CD14-positive monocyte (primary cell): ENCODE measurements at regions not wholly inside any gene's neighbourhood (a gene's known extent, or its start where the extent isn't known, plus 50 kb on each side); places are given as distances from the start of the nearest gene placed in this dataset.

Experiments
- DNase-seq, 3 donors: peaks; one replicate each; pipeline ENCODE4 v3.0.0-alpha.2; 2011 to 2022
- H2AFZ ChIP-seq: 2 replicates; pipeline ENCODE4 v1.6.0; 2012; ENCODE audit warnings: mild to moderate bottlenecking, low read depth, low read length, inconsistent platforms; ENCODE audit not compliant: insufficient read depth, poor library complexity, severe bottlenecking
- H3K27ac ChIP-seq, 2 donors: 1 replicate in 1 of 2; 2 replicates in 1 of 2; pipeline ENCODE4 v1.5.1; 2012 to 2013; ENCODE audit warnings: low read length in 2 of 2, control low read depth in 1 of 2, inconsistent platforms in 1 of 2, low read depth in 1 of 2, mild to moderate bottlenecking in 1 of 2
- H3K27me3 ChIP-seq, 2 donors: one replicate each; pipeline versions ENCODE4 v1.6.0 to v1.6.1; 2011 to 2013; ENCODE audit warnings: low read length in 2 of 2; ENCODE audit not compliant: control insufficient read depth in 2 of 2, insufficient read depth in 2 of 2
- H3K36me3 ChIP-seq, 2 donors: replicated peaks in 1 of 2; 1 replicate in 1 of 2; 2 replicates in 1 of 2; pipeline versions ENCODE4 v1.5.1 to v1.6.1; 2012 to 2013; ENCODE audit warnings: low read length in 2 of 2, control low read depth in 1 of 2, inconsistent platforms in 1 of 2, mild to moderate bottlenecking in 1 of 2; ENCODE audit not compliant: insufficient read depth in 2 of 2, control insufficient read depth in 1 of 2
- H3K4me1 ChIP-seq, 2 donors: 1 replicate in 1 of 2; 2 replicates in 1 of 2; pipeline versions ENCODE4 v1.5.1 to v1.6.1; 2012 to 2013; ENCODE audit warnings: low read length in 2 of 2, control low read depth in 1 of 2, inconsistent platforms in 1 of 2, mild to moderate bottlenecking in 1 of 2, moderate library complexity in 1 of 2; ENCODE audit not compliant: insufficient read depth in 2 of 2, control insufficient read depth in 1 of 2
- H3K4me2 ChIP-seq: replicated peaks from 2 replicates; pipeline ENCODE3; 2012; ENCODE audit warnings: low read length, moderate library complexity, mild to moderate bottlenecking; ENCODE audit not compliant: poor library complexity, severe bottlenecking; ENCODE audit errors: extremely low read depth
- H3K4me3 ChIP-seq, 3 experiments: fragments of 200-600 bp in 1 of 3; sonication (generic) in 1 of 3; replicated peaks in 1 of 3; 1 replicate in 2 of 3; 2 replicates in 1 of 3; pipeline ENCODE4 v1.5.1; 2011 to 2013; ENCODE audit warnings: low read length in 3 of 3, mild to moderate bottlenecking in 3 of 3, control low read depth in 2 of 3, low read depth in 2 of 3, inconsistent platforms in 1 of 3, moderate library complexity in 1 of 3
- H3K79me2 ChIP-seq: 2 replicates; pipeline ENCODE4 v1.6.0; 2012; ENCODE audit warnings: mild to moderate bottlenecking, control low read depth, inconsistent platforms, low read length, moderate library complexity; ENCODE audit not compliant: insufficient read depth
- H3K9ac ChIP-seq: 2 replicates; pipeline ENCODE4 v1.6.0; 2017; ENCODE audit warnings: low read length, mild to moderate bottlenecking; ENCODE audit not compliant: insufficient read depth, poor library complexity, severe bottlenecking
- H3K9me3 ChIP-seq, 2 donors: replicated peaks in 1 of 2; 1 replicate in 1 of 2; 2 replicates in 1 of 2; pipeline versions ENCODE4 v1.5.1 to v1.6.1; 2012 to 2013; ENCODE audit warnings: low read length in 2 of 2, control low read depth in 1 of 2; ENCODE audit not compliant: control insufficient read depth in 1 of 2, insufficient read depth in 1 of 2
- H4K20me1 ChIP-seq: 2 replicates; pipeline ENCODE4 v1.6.0; 2012; ENCODE audit warnings: mild to moderate bottlenecking, low read length, control low read depth, moderate library complexity; ENCODE audit not compliant: insufficient read depth
- H3K27ac Mint-ChIP-seq, 7 donors: one replicate each; pipeline ENCODE4 v1.8.0; 2020; ENCODE audit warnings: mild to moderate bottlenecking in 7 of 7, mixed read lengths in 7 of 7, moderate library complexity in 6 of 7, inconsistent platforms in 2 of 7
- H3K27me3 Mint-ChIP-seq, 3 donors: one replicate each; pipeline ENCODE4 v1.8.0; 2021 to 2022; ENCODE audit warnings: low read depth in 3 of 3, mild to moderate bottlenecking in 3 of 3, mixed read lengths in 3 of 3, moderate library complexity in 3 of 3, inconsistent platforms in 1 of 3
- H3K36me3 Mint-ChIP-seq, 2 donors: one replicate each; pipeline ENCODE4 v1.8.0; 2020; ENCODE audit warnings: mixed read lengths in 2 of 2, inconsistent platforms in 1 of 2, mild to moderate bottlenecking in 1 of 2
- H3K4me1 Mint-ChIP-seq: one replicate; pipeline ENCODE4 v1.8.0; 2020; ENCODE audit warnings: mild to moderate bottlenecking, mixed read lengths
- H3K4me3 Mint-ChIP-seq, 2 donors: one replicate each; pipeline ENCODE4 v1.8.0; 2020; ENCODE audit warnings: mild to moderate bottlenecking in 2 of 2, mixed read lengths in 2 of 2, moderate library complexity in 1 of 2
- H3K9me3 Mint-ChIP-seq, 7 donors: one replicate each; pipeline ENCODE4 v1.8.0; 2020 to 2022; ENCODE audit warnings: mixed read lengths in 7 of 7, mild to moderate bottlenecking in 6 of 7, moderate library complexity in 6 of 7, inconsistent platforms in 2 of 7
- WGBS: methylation state at CpG from one replicate; pipeline ENCODE4 v1.1.5; 2013; ENCODE audit warnings: missing lambda C conversion rate; ENCODE audit not compliant: insufficient coverage; 5-methylcytosine and 5-hydroxymethylcytosine counted together
- intact Hi-C, 2 donors: fragments of 100-400 bp; cut with micrococcal nuclease; formaldehyde crosslinking; loops; one replicate each; pipeline versions ENCODE4 v1.15.0 to v1.15.1; 2023
- TF ChIP-seq, protein P1 (sequence below): fragments of 200-600 bp; IDR thresholded peaks from one replicate; pipeline ENCODE4 v1.8.0; 2022; ENCODE audit warnings: antibody characterized with exemption, mild to moderate bottlenecking

DNA sequence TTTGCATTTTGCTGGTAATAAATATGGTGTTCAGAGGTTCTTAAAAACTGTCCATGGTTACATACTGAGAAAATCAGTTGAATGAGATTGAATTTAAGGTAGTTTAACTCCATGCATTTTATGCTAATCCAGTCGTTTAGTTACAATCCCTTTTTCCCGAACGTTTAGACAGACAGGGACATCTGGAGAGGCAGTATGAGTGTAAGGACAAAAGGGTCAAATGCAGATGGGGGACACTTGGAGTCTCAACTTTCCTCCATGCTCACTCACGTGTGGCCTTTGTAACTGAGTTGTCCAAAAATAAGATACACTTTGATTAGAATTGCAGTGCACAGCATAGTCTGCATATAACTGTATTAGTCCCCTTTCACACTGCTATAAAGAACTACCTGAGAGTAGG is 63.9 kb downstream of the RDH14 start:
- intact Hi-C loops, result no loop called here
- no peaks in the 10 kb centered on the region for H4K20me1 ChIP-seq

DNA sequence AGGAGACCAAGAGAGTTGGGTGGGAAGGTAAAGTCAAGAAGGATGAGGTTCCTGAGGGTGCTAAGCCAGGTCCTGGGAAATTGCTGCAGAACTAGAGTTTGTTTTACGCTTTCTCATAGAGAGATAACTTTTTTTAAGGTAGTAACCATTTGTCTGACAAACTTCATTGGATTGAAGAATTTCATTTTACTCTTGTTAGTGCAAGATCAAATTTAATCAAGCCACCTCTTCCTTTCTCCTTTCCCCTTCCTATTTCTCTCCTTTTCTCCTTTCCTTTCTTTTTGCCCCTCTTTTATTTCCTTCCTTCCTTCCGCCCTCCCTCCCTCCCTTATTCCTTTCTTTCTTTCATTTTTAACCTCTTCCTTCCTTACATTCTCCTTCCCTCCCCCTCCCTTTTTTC is 65.4 kb downstream of the RDH14 start:
- Mint-ChIP-seq H3K27ac (no peak overlapping the region), H3K4me1 (no peaks in the 10 kb centered on the region), H3K4me3 (no peak overlapping the region), H3K36me3 (no peaks in the 10 kb centered on the region), H3K9me3 (peaks cover 0 to 6% (median 2%) of the 10 kb centered on the region in 7 donors), H3K27me3 (peaks cover 0 to 8% (median 1%) of the 10 kb centered on the region in 3 donors)
- H2AFZ ChIP-seq, result no peak overlapping the region
- intact Hi-C loops, result no loop called here
- no peaks in the 10 kb centered on the region for H3K4me1 ChIP-seq
- H3K9me3 ChIP-seq, result no peaks in the 10 kb centered on the region
- WGBS, result 63% methylated on average over 1 of the region's 2 CpGs
- DNase-seq, result no peak
- H4K20me1 ChIP-seq, result no peaks in the 10 kb centered on the region
- H3K79me2 ChIP-seq, result no peaks in the 10 kb centered on the region
- H3K4me3 ChIP-seq, result no peak overlapping the region
- H3K36me3 ChIP-seq, result no peaks in the 10 kb centered on the region
- H3K27ac ChIP-seq, result no peak overlapping the region
- no peak overlapping the region for H3K9ac ChIP-seq
- TF ChIP-seq, protein P1, sequence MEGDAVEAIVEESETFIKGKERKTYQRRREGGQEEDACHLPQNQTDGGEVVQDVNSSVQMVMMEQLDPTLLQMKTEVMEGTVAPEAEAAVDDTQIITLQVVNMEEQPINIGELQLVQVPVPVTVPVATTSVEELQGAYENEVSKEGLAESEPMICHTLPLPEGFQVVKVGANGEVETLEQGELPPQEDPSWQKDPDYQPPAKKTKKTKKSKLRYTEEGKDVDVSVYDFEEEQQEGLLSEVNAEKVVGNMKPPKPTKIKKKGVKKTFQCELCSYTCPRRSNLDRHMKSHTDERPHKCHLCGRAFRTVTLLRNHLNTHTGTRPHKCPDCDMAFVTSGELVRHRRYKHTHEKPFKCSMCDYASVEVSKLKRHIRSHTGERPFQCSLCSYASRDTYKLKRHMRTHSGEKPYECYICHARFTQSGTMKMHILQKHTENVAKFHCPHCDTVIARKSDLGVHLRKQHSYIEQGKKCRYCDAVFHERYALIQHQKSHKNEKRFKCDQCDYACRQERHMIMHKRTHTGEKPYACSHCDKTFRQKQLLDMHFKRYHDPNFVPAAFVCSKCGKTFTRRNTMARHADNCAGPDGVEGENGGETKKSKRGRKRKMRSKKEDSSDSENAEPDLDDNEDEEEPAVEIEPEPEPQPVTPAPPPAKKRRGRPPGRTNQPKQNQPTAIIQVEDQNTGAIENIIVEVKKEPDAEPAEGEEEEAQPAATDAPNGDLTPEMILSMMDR, result no peak
- no peak overlapping the region for H3K4me2 ChIP-seq
- H3K27me3 ChIP-seq, result peaks cover 0 to 2% of the 10 kb centered on the region in 2 donors

More for the DNA sequence above, 63.9 kb downstream of the RDH14 start:
- Histone ChIP-seq H3K4me1 (no peaks in the 10 kb centered on the region), H3K9ac (no peak overlapping the region), H3K79me2 (no peaks in the 10 kb centered on the region), H3K9me3 (no peaks in the 10 kb centered on the region), H3K4me2 (no peak overlapping the region), H2AFZ (no peak overlapping the region), H3K36me3 (no peaks in the 10 kb centered on the region), H3K27ac (no peak overlapping the region), H3K27me3 (peaks cover 0 to 2% of the 10 kb centered on the region in 2 donors), H3K4me3 (no peak overlapping the region)
- no peak for DNase-seq
- TF ChIP-seq, protein P1, result no peak
- H3K9me3 Mint-ChIP-seq, result peaks cover 0 to 6% (median 1%) of the 10 kb centered on the region in 7 donors
- WGBS, result 67% methylated on average over 1 of the region's 4 CpGs
- no peak overlapping the region for H3K4me3 Mint-ChIP-seq
- H3K4me1 Mint-ChIP-seq, result no peaks in the 10 kb centered on the region
- peaks cover 1 to 5% (median 4%) of the 10 kb centered on the region in 3 donors for H3K27me3 Mint-ChIP-seq
- H3K36me3 Mint-ChIP-seq, result no peaks in the 10 kb centered on the region
- no peak overlapping the region for H3K27ac Mint-ChIP-seq
